ENCODE measurements at regions not wholly inside any gene's neighbourhood (a gene's known extent, or its start where the extent isn't known, plus 50 kb on each side); places are given as distances from the start of the nearest gene placed in this dataset.

DNA sequence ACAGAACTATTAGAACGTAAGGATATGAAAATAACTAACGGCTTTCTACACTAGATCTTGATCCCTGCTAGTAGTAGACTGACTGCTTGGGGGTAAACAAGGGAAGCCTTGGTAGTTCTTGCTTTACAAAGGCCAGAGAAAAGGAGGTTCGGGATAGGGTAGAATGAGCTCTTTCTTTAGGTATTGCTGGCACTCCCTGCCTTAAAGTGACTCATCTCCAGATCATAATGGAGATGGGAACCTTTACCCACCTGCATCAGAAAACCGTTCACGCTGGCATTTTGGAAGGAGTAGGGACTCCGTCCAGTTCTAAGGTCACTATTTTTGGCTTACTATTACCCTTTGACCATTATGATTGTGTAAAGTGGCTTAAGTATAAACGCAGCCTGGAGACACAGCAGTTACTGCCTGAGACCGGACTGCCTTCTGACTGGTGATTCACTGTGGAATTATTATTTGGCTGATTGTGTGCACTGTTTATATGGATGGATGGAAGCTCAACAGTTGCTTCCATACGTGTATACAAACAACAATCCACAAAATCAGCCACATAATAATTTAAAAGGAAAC lies 482.5 kb downstream of the STK39 start:
- TF ChIP-seq, protein P1, sequence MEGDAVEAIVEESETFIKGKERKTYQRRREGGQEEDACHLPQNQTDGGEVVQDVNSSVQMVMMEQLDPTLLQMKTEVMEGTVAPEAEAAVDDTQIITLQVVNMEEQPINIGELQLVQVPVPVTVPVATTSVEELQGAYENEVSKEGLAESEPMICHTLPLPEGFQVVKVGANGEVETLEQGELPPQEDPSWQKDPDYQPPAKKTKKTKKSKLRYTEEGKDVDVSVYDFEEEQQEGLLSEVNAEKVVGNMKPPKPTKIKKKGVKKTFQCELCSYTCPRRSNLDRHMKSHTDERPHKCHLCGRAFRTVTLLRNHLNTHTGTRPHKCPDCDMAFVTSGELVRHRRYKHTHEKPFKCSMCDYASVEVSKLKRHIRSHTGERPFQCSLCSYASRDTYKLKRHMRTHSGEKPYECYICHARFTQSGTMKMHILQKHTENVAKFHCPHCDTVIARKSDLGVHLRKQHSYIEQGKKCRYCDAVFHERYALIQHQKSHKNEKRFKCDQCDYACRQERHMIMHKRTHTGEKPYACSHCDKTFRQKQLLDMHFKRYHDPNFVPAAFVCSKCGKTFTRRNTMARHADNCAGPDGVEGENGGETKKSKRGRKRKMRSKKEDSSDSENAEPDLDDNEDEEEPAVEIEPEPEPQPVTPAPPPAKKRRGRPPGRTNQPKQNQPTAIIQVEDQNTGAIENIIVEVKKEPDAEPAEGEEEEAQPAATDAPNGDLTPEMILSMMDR (IDR thresholded peaks at IDR 0.05), result no peak
- 86% methylated on average over 8 of the region's 9 CpGs for WGBS (ENCODE audit: insufficient coverage)
- H3K4me1 Mint-ChIP-seq, result no peaks in the 10 kb centered on the region
- no peak overlapping the region for H3K27ac Mint-ChIP-seq
- intact Hi-C loops (cut with micrococcal nuclease), result no loop called here
- no peaks in the 10 kb centered on the region for H3K36me3 ChIP-seq (ENCODE audit: control insufficient read depth, insufficient read depth, low read length)
- H3K4me1 ChIP-seq (ENCODE audit: control insufficient read depth, insufficient read depth, low read length), result no peaks in the 10 kb centered on the region
- H3K9me3 Mint-ChIP-seq, result no peaks in the 10 kb centered on the region
- no peaks in the 10 kb centered on the region for H3K27me3 ChIP-seq (ENCODE audit: control insufficient read depth, insufficient read depth, low read length)
- ATAC-seq (no peak), DNase-seq (no peak)
- no peak overlapping the region for H3K27ac ChIP-seq (ENCODE audit: low read length)
- peaks cover 0 to 6% of the 10 kb centered on the region in 2 donors for H3K27me3 Mint-ChIP-seq (ENCODE audit: low read depth in 2 of 2)
- H3K4me3 ChIP-seq (ENCODE audit: low read length), result no peak overlapping the region
- no peaks in the 10 kb centered on the region for H3K9me3 ChIP-seq (ENCODE audit: control insufficient read depth, insufficient read depth, low read length)
- H3K4me3 Mint-ChIP-seq, result no peak overlapping the region
- no peaks in the 10 kb centered on the region for H3K36me3 Mint-ChIP-seq

DNA sequence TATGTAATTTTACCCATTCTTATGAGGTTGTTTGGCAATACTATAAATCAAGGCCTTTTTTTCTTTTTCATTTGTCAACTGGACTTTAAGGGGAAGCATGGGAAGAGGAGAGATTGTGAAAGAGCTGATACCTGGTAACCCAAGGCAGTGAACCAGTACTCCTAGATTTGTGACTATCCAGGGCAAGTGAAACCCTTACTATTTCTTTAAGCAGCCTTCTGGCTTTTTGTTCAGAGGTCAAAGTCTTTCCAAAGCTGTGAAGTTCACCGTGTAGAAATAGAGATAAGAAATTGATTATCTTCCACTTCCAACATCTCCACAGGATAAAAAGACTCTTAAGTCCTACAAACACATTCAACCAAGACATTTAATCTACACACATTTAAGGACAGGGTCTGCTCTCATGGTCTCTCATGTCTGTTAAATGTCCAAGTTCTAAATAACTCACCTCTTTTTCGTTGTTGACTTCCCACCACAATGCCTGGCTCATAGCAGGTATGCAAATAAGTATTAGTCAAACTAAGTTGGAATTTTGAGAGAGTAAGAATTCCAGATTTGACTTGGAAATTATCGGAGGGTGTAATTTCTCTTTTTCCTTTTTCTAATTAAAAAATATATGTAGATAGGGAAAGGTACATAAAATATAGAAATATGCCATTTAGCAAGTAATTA lies 485.8 kb downstream of the STK39 start:
- Mint-ChIP-seq H3K4me1 (no peaks in the 10 kb centered on the region), H3K36me3 (no peaks in the 10 kb centered on the region), H3K27me3 (ENCODE audit: low read depth in 2 of 2) (no peaks in the 10 kb centered on the region), H3K27ac (no peak overlapping the region), H3K4me3 (no peak overlapping the region), H3K9me3 (no peaks in the 10 kb centered on the region)
- DNase-seq (no peak), ATAC-seq (no peak)
- WGBS (ENCODE audit: insufficient coverage), result no CpG with 5 or more reads among the region's 3 CpGs
- Histone ChIP-seq H3K4me1 (ENCODE audit: control insufficient read depth, insufficient read depth, low read length) (no peaks in the 10 kb centered on the region), H3K4me3 (ENCODE audit: low read length) (no peak overlapping the region), H3K27me3 (ENCODE audit: control insufficient read depth, insufficient read depth, low read length) (no peaks in the 10 kb centered on the region), H3K9me3 (ENCODE audit: control insufficient read depth, insufficient read depth, low read length) (no peaks in the 10 kb centered on the region), H3K36me3 (ENCODE audit: control insufficient read depth, insufficient read depth, low read length) (no peaks in the 10 kb centered on the region), H3K27ac (ENCODE audit: low read length) (no peak overlapping the region)
- TF ChIP-seq, protein P1 (IDR thresholded peaks at IDR 0.05), result no peak
- intact Hi-C loops (cut with micrococcal nuclease), result no loop called here

DNA sequence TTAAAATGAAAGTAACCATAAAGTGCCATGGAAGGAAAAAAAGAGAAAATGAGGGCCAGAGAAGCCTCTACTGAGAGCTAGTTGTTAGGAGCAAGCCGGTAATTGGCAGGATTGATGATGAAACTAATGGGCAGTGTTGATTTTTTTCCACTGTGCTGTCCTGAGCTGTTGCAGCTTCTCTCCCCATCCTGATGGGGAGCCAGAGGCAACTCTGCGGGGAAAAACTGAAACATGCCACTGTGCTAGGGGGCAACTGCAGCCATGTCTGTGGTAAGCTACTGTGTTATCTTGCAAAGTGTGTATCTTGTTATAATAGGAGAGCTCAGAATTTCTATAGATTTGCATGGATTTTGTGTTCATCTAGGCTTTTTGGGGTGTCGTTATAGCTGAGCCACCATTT lies 487.9 kb downstream of the STK39 start:
- no peak overlapping the region for H3K4me3 ChIP-seq (ENCODE audit: low read length)
- no peak for ATAC-seq
- no peaks in the 10 kb centered on the region for H3K9me3 Mint-ChIP-seq
- TF ChIP-seq, protein P1 (IDR thresholded peaks at IDR 0.05), result no peak
- no peaks in the 10 kb centered on the region for H3K36me3 ChIP-seq (ENCODE audit: control insufficient read depth, insufficient read depth, low read length)
- intact Hi-C loops (cut with micrococcal nuclease), result no loop called here
- H3K27ac Mint-ChIP-seq, result no peak overlapping the region
- no peak overlapping the region for H3K27ac ChIP-seq (ENCODE audit: low read length)
- no peaks in the 10 kb centered on the region for H3K4me1 ChIP-seq (ENCODE audit: control insufficient read depth, insufficient read depth, low read length)
- H3K9me3 ChIP-seq (ENCODE audit: control insufficient read depth, insufficient read depth, low read length), result no peaks in the 10 kb centered on the region
- no peak for DNase-seq
- no peak overlapping the region for H3K4me3 Mint-ChIP-seq
- H3K36me3 Mint-ChIP-seq, result no peaks in the 10 kb centered on the region
- H3K27me3 Mint-ChIP-seq (ENCODE audit: low read depth in 2 of 2), result no peaks in the 10 kb centered on the region
- WGBS (ENCODE audit: insufficient coverage), result 100% methylated on average over 3 of the region's 3 CpGs
- H3K27me3 ChIP-seq (ENCODE audit: control insufficient read depth, insufficient read depth, low read length), result no peaks in the 10 kb centered on the region
- H3K4me1 Mint-ChIP-seq, result no peaks in the 10 kb centered on the region

DNA sequence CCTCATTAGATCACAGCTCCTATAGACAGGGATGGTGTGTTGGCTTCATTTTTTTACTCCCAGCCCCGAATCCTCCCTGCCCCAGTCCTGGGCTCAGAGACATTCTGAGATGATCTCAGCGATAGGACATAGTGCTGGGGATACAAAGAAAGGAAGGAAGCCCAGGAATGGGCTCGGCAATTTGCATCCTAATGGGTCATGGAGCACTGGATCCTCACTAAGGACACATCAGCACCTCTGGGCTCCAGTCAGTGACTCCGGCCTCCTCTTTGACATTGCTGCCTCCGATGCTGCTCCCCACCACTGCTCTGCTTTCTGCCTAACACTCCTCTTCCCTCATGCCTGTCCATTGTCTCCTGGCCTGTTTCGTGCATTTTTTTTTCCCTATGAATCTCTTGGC lies 489.1 kb downstream of the STK39 start:
- no peak for ATAC-seq
- Mint-ChIP-seq H3K4me3 (no peak overlapping the region), H3K4me1 (no peaks in the 10 kb centered on the region), H3K36me3 (no peaks in the 10 kb centered on the region), H3K27me3 (ENCODE audit: low read depth in 2 of 2) (peaks cover 0 to 3% of the 10 kb centered on the region in 2 donors), H3K9me3 (no peaks in the 10 kb centered on the region), H3K27ac (no peak overlapping the region)
- Histone ChIP-seq H3K9me3 (ENCODE audit: control insufficient read depth, insufficient read depth, low read length) (no peaks in the 10 kb centered on the region), H3K27ac (ENCODE audit: low read length) (no peak overlapping the region), H3K4me3 (ENCODE audit: low read length) (no peak overlapping the region), H3K27me3 (ENCODE audit: control insufficient read depth, insufficient read depth, low read length) (no peaks in the 10 kb centered on the region), H3K36me3 (ENCODE audit: control insufficient read depth, insufficient read depth, low read length) (no peaks in the 10 kb centered on the region), H3K4me1 (ENCODE audit: control insufficient read depth, insufficient read depth, low read length) (no peaks in the 10 kb centered on the region)
- TF ChIP-seq, protein P1 (IDR thresholded peaks at IDR 0.05), result no peak
- DNase-seq, result no peak
- WGBS (ENCODE audit: insufficient coverage), result 90% methylated on average over 6 of the region's 6 CpGs
- intact Hi-C loops (cut with micrococcal nuclease), result no loop called here
